ENCODE measurements at regions not wholly inside any gene's neighbourhood (a gene's known extent, or its start where the extent isn't known, plus 50 kb on each side); places are given as distances from the start of the nearest gene placed in this dataset.

- TF ChIP-seq CTCF (conservative IDR thresholded peaks at IDR 0.05; ENCODE audit: low read depth, low read length) (no peak), EZH2 (IDR thresholded peaks at IDR 0.05; ENCODE audit: low read length, unreplicated experiment) (peak; percentile 85), EZH2phosphoT487 (IDR thresholded peaks at IDR 0.05; ENCODE audit: borderline replicate concordance, low read length) (peak; percentile 58; the same call in 1 of the 2 replicates)
Observed at GRCh38 chr1:2946999-2947690, 74.1 kb upstream of the ACTRT2 start.

All from PC-3 (cell line).